Midbrain (tissue), 1 donor: ENCODE measurements at regions not wholly inside any gene's neighbourhood (a gene's known extent, or its start where the extent isn't known, plus 50 kb on each side); places are given as distances from the start of the nearest gene placed in this dataset.
"Not testable (repeated sequence)": the region's sequence is repeated elsewhere in the genome, so short reads cannot be mapped to it uniquely, and the experiment has no call there.

Experiments
- DNase-seq: peaks from one replicate; lab custom pipeline; 2025; lab: John Stamatoyannopoulos, UW

DNA sequence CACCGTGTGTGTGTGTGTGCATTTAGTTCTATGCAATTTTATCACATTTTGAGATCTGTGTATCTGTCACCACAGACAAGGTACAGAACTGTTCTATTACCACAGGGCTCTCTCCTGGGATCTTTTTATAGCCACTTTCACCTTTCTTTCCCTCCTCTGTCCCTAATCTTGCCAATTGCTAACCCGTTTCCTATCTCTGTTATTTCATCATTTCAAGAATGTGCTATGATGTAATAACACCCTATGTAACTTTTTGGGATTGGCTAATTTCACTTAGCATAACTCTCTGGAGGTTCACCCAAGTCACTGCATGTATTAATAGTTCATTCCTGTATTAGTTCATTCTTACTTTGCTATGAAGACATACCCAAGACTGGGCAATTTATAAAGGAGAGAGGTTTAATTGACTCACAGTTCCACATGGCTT is 657.7 kb downstream of the QKI start:
- DNase-seq, result no peak

DNA sequence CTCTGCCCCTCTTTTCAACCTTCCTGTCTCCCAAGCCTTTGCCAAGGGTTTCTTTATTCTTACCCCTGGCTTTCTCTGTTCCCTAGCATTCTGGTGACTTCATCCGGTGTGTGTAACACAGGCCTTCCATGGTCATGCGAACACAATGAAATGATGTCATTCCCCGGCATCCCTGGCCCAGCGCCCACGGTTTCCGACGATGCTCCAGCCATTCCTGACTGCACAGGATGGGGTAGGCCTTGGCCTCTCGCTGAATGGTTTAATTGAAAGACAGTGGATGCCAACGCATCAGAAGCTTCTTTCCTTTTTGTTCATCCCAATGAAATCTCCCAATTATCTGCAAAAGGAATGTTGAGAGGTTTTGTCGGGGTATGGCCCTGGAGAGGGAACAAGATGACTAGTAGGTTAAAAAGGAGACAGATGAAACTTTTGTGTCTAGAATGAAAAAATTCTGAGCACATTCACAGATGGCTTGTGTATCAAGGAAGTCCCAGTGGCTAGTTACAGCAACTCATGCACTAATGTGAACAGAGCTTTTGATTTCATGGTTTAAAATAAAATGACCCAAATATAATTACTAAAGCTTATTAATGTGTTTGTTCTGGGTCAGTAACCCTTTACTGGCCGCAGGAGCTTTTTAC is 655.0 kb downstream of the QKI start:
- peak; percentile 34 for DNase-seq

DNA sequence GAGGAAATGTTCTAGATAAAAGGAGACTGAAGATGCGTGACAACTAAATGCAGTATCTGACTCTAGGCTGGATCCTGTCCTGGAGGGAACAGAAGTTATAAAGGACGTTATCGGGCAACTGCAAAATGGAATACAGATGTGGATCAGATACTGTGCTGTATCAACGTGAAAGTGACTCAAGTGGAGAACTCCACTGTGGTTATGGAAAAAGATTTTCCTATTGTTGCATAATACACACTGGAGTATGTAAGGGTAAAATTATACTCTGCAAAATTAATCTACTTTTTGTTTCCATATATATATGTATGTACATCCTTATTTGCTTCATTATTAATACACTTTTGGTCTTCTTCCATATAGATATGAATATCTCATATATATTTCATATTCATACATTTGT is 654.0 kb downstream of the QKI start:
- DNase-seq, result no peak

DNA sequence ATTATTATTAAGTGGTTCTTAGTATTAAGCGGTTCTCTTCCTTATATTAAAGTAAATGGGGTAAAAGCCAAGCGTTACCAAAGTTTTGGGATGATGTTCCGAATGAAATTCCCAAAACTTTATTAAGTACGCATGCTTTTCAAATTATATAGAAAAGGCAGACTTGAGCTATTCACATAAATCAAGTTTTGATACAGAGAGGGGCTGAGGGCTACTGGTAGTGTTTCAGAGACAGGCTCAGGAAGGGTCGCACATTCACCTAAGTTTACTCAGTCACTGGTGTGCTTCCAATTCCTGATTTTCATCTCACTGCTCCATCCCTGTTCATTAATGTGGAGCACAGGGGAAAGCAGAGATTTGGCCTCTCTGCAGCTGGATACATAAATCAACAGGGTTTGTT is 652.2 kb downstream of the QKI start:
- DNase-seq, result no peak

DNA sequence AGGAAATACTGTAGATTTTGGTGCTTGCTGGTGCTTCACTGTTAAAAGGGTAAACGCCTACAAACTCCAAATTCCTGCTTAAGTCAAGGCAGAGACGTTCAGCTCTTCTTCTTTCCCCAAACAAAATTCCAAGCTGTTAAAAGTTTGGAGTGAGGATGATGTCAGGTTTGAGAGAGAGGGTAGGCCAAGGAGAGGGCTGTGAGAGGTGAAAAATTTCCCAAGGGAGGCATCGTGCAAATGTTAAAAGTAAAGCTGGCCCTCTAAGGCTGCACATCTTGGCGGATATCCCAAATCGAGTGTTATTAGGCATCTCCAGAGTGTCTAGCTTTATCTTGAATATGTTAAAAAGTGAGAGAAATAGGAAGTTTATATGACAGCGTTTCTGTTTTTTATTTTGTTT is 651.8 kb downstream of the QKI start:
- DNase-seq, result no peak

DNA sequence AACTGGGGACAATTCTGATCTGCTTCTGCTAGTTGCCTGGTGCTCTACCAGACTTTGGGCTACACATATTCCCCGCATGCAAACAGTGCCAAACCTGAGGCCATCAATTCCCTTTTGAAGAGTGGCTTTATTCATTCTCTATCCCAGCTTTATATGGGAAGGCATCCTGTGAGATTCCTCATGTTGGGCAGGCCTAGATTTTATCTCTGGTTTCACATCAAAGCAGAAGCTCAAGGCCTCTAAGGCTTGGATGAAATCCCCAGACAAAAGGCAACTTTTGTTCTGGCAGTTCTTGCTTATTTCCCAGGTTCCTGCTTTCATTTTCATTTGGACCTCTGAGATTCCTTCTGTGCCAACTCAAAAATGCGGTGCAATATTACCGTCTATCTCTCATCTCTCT is 648.8 kb downstream of the QKI start:
- DNase-seq, result no peak

DNA sequence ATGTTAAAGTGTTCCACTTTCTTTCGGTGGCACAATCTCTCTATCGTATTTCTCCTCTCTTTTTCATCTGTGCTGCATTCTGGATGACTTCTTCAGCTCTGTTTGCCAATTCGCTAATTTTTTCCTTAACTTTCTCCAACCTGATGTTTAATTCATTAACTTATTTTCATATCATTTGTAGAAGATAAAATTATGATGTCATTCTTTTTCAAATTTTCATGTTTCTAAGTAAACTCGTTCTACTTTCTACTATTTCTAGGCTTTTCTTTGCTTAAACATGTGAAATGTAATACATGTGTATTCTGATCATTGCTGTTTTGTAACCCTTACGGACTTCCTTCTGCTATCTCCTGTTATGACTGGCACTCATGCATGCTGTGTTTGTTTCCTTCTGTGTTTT is 648.4 kb downstream of the QKI start:
- no peak for DNase-seq

DNA sequence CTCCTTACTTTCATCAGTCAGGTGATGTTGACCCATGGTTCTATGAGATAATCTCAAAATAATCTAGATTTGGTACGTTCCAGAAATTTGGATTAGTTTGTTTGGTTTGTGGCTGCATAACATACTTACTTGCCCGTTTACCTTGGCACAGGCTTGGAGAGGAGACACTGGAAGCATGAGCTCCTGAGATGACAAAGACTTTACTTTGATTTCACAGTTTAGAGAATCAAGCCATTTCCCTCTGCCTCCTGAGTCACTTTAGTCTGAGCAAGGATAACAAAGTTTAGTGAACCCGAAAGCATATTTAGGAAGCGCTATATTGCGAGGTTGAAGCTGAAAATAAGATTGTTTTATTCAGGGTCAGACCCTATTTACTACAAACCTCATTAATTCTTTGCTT is 643.4 kb downstream of the QKI start:
- DNase-seq, result no peak

DNA sequence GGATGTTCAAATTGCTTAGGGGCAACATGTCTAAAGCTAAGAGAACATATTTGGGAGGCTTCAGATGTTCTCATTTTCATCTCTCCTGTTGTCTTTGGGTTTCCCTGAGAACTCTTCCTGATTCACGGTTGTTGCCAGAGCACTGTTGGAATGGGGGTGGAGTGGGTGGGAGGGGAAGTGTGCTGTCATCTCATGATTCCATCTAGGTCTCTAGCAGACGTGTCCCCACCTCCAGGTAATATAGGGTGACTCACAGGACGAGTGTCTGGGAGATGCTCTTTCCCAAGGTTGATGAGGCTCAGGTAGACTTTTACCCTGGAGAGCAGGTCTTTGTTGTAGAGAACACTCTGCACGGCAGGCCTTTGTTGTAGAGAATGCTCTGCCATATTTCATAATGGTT is 636.9 kb downstream of the QKI start:
- no peak for DNase-seq

DNA sequence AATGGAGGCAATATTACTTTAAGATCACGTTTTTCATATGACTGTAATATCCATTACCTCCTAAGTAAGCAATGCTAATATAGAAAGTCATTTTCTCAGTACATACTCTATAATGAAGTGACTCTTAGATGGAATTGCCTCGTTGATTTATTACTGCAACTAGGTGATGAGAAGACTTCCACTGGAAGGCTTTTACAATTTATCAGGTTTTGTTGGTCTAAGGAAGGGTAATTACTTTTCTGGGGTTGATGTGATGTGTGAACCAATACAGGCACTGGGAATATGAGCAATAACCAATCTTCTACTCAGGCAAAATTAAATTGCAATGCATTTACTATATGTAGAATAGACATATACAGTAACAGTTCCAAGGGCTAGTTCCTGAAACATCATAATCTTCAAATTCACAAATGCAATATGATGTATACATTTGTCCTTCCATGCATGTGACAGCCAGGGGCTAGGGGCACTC is 635.0 kb downstream of the QKI start:
- no peak for DNase-seq

DNA sequence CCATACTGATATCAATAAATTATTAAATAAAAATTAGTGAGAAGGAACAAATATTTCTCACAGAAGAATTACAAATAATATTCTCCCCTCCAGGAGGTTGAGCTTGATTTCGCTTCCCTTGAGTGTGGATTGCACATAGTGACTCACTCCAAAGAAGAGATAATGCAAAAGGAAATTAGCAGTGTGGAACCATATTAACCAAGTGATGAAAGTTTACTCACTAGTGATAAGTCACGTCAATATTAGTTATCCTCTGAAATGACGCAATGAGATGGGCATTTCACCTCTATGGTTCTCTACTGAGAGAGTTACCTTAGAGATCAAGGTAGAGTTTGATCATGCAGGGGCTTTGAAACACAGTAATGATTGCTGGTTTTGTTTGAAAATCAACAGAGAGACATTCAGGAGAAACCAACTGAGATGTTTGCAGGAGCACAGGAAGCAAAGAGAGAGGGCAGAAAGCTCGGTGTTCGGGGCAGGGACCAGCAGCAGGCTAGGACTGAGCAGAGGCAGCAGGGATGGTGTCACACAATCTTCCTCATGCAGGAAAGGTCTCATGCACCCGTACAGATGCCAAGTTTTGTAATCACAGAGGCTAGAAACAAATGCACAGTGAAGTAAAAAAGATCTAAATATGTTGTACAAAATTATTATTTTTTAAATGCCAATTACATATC is 634.5 kb downstream of the QKI start:
- no peak for DNase-seq

DNA sequence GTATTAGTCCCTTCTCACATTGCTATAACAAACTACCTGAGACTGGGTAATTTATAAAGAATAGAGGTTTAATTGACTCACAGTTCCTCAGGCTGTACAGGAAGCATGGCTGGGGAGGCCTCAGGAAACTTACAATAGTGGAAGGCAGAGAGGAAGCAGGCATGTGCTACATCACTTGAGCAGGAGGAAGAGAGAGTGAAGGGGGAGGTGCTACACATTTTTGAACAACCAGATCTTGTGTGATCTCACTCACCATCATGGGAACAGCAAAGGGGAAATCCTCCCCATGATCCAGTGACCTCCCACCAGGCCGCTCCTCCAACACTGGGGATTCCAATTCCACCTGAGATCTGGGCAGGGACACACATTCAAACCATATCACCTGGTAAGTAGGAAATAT is 630.6 kb downstream of the QKI start:
- no peak for DNase-seq

DNA sequence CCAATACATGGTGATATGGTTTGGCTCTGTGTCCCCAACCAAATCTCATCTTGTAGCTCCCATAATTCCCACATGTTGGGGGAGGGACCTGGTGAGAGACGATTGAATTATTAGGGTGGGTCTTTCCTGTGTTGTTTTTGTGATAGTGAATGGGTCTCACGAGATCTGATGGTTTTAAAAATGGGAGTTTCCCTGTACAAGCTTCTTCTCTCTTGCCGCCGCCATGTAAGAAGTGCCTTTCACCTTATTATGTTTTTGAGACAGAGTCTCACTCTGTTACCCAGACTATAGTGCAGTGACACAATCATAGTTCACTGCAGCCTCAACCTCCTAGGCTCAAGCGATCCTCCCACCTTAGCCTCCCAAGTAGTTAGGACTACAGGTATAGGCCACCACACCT is 629.1 kb downstream of the QKI start:
- DNase-seq, result not testable (repeated sequence)

DNA sequence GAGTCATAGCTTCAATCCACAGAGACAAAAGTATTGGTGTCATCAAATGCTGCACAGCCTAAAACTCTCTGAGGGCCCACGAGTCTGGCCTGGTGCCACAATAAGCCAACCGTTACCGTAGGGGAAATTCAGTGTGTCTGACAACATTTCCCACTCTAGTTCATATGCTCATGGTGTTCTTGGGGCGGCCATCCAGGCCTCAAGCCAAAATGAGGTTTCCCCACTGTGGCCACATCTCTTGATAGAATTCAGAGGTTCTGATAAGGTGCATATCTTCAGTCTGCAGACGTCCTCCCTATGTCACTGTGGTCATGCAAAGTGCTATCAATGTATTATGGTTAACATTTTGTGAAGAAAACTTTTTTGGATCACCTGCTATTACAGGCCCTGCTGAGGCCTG is 627.7 kb downstream of the QKI start:
- no peak for DNase-seq

DNA sequence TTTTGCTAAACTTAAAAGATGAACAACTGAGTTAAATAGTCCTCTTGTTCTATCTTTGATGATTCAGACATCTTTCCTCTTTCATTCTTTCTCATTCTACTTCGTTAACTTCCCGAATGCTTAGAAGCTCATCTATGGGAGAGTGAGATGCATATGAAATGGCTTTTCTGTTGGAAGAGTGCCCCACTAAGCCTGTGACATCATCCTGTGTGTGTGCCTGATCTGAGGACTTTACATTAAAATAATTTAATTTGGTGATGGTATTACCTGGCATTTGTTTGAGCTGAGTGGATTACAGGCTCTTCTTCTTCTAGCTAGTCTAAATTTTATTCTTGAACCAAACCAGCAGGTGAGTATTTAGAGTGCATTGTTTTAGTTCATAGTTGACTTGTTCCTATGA is 626.5 kb downstream of the QKI start:
- DNase-seq, result no peak

DNA sequence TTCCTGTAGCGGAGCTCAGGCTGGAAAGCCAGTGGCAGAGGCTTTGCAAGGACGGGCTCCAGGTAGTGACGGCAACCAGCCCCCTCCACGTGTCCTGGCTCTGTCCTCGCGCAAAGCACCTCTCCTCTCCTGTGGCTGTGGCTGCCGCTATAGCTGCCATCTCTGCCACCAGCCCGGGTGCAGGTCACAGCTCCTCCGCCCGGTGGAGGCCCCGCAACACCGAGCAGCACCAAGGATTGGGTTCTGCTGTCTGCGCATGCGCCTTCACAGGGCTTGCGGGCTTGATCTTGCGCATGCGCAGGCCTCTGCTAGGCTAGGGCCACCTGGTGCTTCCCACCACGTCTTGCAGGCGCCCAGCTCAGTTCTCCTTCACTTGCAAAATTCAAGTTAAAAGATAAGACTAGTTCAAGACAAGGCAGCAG is 625.4 kb downstream of the QKI start:
- DNase-seq, result no peak

DNA sequence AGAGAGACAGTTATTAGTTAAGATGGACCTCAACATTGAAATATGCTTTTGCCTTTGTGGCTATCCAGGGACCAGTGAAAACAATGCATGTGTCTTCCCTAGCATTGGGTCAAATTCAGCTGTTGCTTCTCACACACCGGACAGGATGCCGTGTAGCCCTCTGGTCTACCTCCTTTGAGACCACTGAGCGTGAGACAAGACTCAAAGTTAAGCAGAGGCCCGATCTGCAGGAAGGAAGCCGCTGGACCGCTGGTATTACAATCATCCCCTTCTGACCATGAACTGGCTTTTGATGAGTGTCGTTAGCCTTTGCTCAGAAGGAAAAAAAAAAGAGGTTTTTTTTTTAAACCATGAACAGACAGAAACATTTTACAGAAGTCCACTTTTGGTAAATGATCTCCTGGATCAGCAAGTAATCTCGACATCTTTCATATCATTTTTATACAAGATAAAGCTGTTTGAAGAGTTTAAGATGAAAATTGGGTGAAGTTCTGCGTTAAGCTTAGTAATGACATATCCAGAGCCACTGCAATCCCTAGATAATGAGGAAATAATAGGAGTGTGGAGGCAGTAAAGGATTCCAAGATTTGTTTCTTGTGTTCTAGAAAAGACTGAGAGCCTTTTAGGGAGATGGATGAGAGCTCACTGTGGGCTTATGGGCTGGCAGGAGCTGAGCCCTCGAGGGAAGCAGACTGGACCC is 622.8 kb downstream of the QKI start:
- DNase-seq, result no peak

DNA sequence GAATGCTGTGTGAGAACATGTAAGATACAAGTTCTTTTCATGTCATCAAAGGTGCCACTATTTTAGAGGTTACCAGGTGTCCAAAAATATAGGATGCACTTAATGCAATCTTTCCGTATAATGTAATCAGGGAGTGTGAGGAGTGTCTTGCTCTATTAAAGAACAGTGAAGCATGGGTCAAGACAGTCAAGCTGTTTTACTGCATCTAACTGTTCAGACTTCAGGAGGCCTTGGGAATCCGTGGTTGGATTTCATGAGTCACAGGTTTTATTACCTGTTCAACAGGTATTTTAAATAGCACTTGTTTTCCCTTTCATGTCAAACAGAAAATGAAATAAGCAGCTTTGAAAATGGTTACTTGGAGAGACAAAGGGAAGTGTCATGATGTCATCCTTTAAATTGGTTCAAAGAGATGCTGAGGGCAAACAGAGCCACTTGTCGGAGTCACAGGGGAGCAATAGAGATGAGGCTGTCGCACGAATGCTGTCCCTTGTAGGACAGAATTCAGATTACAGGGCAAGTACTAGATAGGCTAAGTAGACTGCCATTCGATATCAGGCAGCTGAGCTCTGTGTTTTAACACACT is 621.5 kb downstream of the QKI start:
- no peak for DNase-seq

DNA sequence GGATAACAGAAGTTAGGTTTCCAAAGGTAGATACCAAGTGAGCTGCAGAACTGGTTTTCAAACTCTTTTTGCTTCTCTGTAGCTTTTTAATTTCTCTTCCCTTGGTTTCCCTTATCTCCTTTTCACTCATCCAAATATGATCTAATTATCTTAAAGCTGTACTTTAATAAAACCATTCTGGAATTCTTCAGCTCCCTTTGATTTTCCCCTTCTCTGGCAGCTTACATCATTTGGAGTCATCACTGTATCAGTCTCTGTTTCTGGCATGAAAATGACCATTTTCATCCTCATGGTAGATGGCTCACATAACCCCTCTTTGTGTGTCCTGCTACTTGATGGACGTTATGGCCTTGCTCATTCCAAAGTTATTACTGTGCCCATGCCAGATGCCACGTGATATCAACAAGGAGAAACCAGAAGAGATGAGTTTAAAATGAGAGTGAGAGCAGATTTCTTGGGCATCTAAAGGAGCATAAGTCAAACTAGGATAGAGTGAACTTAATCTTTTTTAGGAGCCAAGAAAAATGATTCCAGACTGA is 620.2 kb downstream of the QKI start:
- DNase-seq, result no peak

DNA sequence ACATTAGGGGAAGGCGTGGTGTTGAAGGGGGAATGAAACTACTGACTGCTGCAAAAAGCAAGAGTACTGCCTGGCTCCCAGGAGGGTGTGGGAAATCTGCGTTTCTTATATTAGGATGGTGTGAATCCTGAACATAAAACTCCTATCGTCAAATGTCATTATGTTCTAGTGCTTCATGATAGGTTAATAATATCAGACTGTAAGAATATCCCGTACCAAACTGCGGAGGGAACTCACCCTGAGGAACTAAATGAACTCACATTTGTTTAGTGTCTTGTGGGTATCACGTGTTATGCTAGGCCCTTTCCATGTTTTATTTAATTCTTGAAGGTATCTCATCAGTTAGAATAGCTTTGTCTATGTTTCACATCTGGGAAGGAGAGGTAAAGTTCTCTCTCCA is 610.7 kb downstream of the QKI start:
- no peak for DNase-seq

DNA sequence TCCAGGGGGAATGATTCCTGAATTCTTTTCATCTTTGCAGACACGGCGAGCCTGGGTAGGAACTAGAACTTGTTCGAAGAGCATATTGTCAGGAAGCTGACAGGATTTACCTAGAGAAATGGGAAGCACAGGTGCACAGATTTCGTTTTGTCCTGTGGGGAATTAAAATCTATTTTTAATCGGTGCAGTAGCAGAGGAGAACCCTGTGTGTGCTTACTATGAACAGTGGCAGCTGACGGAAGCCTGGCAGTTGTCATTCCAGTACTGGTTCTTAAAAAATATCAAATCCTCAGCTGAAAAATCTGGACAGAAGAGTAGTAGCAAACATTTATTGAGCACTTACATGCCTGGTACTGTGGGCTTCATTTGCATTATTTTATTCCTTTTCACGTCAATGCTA is 609.0 kb downstream of the QKI start:
- no peak for DNase-seq

DNA sequence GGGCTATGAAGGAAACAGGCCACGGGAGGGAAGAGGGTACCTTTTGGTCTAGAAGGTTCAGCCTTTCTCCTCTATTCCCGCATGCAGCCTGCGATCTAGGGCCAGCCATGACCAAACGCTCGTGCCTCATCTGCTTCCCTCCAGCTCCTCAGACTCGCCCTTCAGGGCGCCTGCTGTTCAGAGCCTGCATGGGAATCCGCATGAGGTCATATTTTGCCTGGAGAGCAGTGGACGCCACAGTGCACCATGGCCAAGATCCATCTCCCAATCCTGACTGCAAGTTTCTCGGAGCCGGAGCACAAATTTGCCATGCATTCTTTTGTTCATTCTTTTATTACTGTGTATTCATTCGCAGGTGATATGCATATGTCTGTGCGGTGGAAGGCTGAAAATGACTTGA is 608.1 kb downstream of the QKI start:
- no peak for DNase-seq
